HepG2 (cell line): ENCODE measurements at regions not wholly inside any gene's neighbourhood (a gene's known extent, or its start where the extent isn't known, plus 50 kb on each side); places are given as distances from the start of the nearest gene placed in this dataset.

Experiments used
- ATAC-seq: fragments of 200-7000 bp; cut with Tn5 transposase; 3 replicates; pipeline ENCODE4 v1.9.1; 2020; ENCODE audit warnings: mild to moderate bottlenecking, moderate library complexity
- BruUV-seq: library from RNA; stranded (reverse); fragments of 400-500 nt; replicated peaks from 2 replicates; lab custom pipeline; 2021; lab: Mats Ljungman, UMichigan
- CTCF ChIA-PET: fragments of 300-600 bp; formaldehyde crosslinking; extraction: SDS; loops from one replicate; lab custom pipeline; 2021; ENCODE audit warnings: low total read pairs, inconsistent platforms, low intra/inter-chr PET ratio; lab: Yijun Ruan, JAX
- POLR2A ChIA-PET: fragments of 350-600 bp; sonication (Branson Sonifier 250); formaldehyde crosslinking; loops from one replicate; lab custom pipeline; 2020; ENCODE audit warnings: antibody characterized with exemption, inconsistent platforms; lab: Yijun Ruan, JAX
- DNase-seq: peaks from one replicate; pipeline ENCODE4 v3.0.0-alpha.2; 2015; ENCODE audit warnings: low spot score
- FAIRE-seq: peaks from 3 replicates; lab custom pipeline; 2011; peaks lifted over from hg19 to GRCh38; lab: Jason Lieb, UNC
- H2AFZ ChIP-seq: one replicate; pipeline ENCODE4 v1.6.1; 2011; ENCODE audit warnings: low read length, inconsistent platforms
- H3K27ac ChIP-seq: fragments of 300-600 bp; 3 replicates; pipeline ENCODE4 v1.8.0; 2011; ENCODE audit warnings: mixed run types, mild to moderate bottlenecking, mixed read lengths, low read length, inconsistent platforms; ENCODE audit not compliant: insufficient read depth; ENCODE audit errors: extremely low read length
- H3K27me3 ChIP-seq, 2 experiments: fragments of 200-600 bp in 1 of 2; 2 replicates in 1 of 2; 3 replicates in 1 of 2; pipeline versions ENCODE4 v1.6.0 to v1.8.0; 2011; ENCODE audit warnings: low read length in 2 of 2, mild to moderate bottlenecking in 2 of 2, moderate library complexity in 2 of 2, inconsistent platforms in 1 of 2; ENCODE audit not compliant: insufficient read depth in 2 of 2, control insufficient read depth in 1 of 2
- H3K36me3 ChIP-seq, 2 experiments: fragments of 200-600 bp in 1 of 2; replicated peaks in 1 of 2; 2 replicates in 1 of 2; 3 replicates in 1 of 2; pipeline versions ENCODE4 v1.5.1 to v1.8.0; 2011; ENCODE audit warnings: low read length in 2 of 2, inconsistent platforms in 1 of 2; ENCODE audit not compliant: insufficient read depth in 2 of 2, control insufficient read depth in 1 of 2
- H3K4me1 ChIP-seq: 2 replicates; pipeline ENCODE4 v1.5.1; 2012; ENCODE audit warnings: low read length, inconsistent platforms; ENCODE audit not compliant: insufficient read depth
- H3K4me2 ChIP-seq: 2 replicates; pipeline ENCODE4 v1.6.0; 2011; ENCODE audit warnings: low read depth, low read length, inconsistent platforms
- H3K4me3 ChIP-seq, 3 experiments: fragments of 200-600 bp in 1 of 3; sonication (generic), shearing (Covaris generic) in 1 of 3; replicated peaks in 1 of 3; 2 replicates each; pipeline ENCODE4 v1.5.1; 2011 to 2016; ENCODE audit warnings: low read length in 3 of 3, inconsistent platforms in 2 of 3, low read depth in 2 of 3, mild to moderate bottlenecking in 2 of 3, control low read depth in 1 of 3, mixed read lengths in 1 of 3; ENCODE audit not compliant: insufficient read depth in 1 of 3
- H3K79me2 ChIP-seq: one replicate; pipeline ENCODE4 v1.6.1; 2011; ENCODE audit warnings: low read length, inconsistent platforms; ENCODE audit not compliant: insufficient read depth
- H3K9ac ChIP-seq: 2 replicates; pipeline ENCODE4 v1.6.0; 2011; ENCODE audit warnings: mild to moderate bottlenecking, low read depth, low read length, inconsistent platforms; ENCODE audit not compliant: insufficient read depth
- H3K9me3 ChIP-seq: 2 replicates; pipeline ENCODE4 v1.5.1; 2012; ENCODE audit warnings: mild to moderate bottlenecking, low read length
- H4K20me1 ChIP-seq: 2 replicates; pipeline ENCODE4 v1.6.0; 2011; ENCODE audit warnings: inconsistent platforms, mild to moderate bottlenecking, low read length, moderate library complexity; ENCODE audit not compliant: insufficient read depth
- DPF2 ChIP-seq: sonication (generic); formaldehyde crosslinking; IDR thresholded peaks from 2 replicates; pipeline ENCODE4 v1.4.0; 2020; ENCODE audit warnings: mild to moderate bottlenecking, low read depth, missing genetic modification reagents, borderline replicate concordance
- KLF13 ChIP-seq: sonication (generic); formaldehyde crosslinking; IDR thresholded peaks from 2 replicates; pipeline ENCODE4 v1.4.0; 2020; ENCODE audit warnings: mild to moderate bottlenecking, missing genetic modification reagents
- MXD3 ChIP-seq: IDR thresholded peaks from 2 replicates; pipeline ENCODE4 v1.6.1; 2016; ENCODE audit warnings: mild to moderate bottlenecking, missing biosample characterization, missing genetic modification reagents
- REPIN1 ChIP-seq: sonication (generic); formaldehyde crosslinking; IDR thresholded peaks from 2 replicates; pipeline ENCODE4 v1.8.0; 2022; ENCODE audit warnings: missing genetic modification reagents, low read depth, mild to moderate bottlenecking, borderline replicate concordance
- THRA ChIP-seq: sonication (generic); formaldehyde crosslinking; IDR thresholded peaks from 2 replicates; pipeline ENCODE4 v1.4.0; 2020; ENCODE audit warnings: missing genetic modification reagents, borderline replicate concordance
- ZNF598 ChIP-seq: sonication (generic); formaldehyde crosslinking; IDR thresholded peaks from 2 replicates; pipeline ENCODE4 v1.5.1; 2020; ENCODE audit warnings: mild to moderate bottlenecking, missing genetic modification reagents, borderline replicate concordance
- WGBS: methylation state at CpG from one replicate; pipeline ENCODE4 v1.1.6; 2017; ENCODE audit warnings: low lambda C conversion rate; 5-methylcytosine and 5-hydroxymethylcytosine counted together
- in situ Hi-C: cut with HindIII; loops from 2 replicates; pipeline ENCODE4 v1.10.0; 2017; ENCODE audit warnings: low pct_unique_long_range_greater_than_20kb; ENCODE audit not compliant: extremely low pct_ligation_motif_present
- intact Hi-C: fragments of 100-400 bp; cut with micrococcal nuclease; formaldehyde crosslinking; loops from one replicate; pipeline ENCODE4 v1.10.0; 2022; ENCODE audit not compliant: unreplicated experiment
- TF ChIP-seq, protein P1 (sequence below): IDR thresholded peaks from 2 replicates; pipeline ENCODE4 v1.6.1; 2016; ENCODE audit warnings: low read depth, control low read depth
- TF ChIP-seq, protein P2 (sequence below): sonication (generic); formaldehyde crosslinking; IDR thresholded peaks from 2 replicates; pipeline ENCODE4 v1.5.1; 2020; ENCODE audit warnings: mild to moderate bottlenecking, missing genetic modification reagents, borderline replicate concordance

DNA sequence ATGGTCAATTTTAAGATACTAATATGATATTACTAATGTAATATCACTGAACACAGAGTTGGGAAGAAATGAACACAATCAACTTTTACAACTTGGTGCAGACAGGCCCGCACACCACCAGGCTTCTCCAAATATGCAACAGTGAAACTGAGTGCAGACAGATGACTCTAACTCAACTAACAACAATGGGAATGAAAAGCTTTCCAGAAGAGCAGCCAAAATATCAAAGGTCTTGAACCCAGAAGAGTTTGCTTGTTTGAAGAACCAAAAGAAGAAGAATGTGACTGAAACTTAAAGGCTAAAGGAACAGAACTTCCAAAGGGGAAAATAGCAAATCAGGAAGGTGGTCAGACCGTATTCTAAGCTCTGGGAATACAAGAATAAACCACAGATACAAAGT, 89.8 kb upstream of the COL11A1 start (continued):
- no peak for TF ChIP-seq REPIN1 (CRISPR knock-in tag)
- no peak for TF ChIP-seq DPF2 (CRISPR knock-in tag)
- TF ChIP-seq MXD3 (CRISPR knock-in tag), result no peak
- TF ChIP-seq, protein P1, sequence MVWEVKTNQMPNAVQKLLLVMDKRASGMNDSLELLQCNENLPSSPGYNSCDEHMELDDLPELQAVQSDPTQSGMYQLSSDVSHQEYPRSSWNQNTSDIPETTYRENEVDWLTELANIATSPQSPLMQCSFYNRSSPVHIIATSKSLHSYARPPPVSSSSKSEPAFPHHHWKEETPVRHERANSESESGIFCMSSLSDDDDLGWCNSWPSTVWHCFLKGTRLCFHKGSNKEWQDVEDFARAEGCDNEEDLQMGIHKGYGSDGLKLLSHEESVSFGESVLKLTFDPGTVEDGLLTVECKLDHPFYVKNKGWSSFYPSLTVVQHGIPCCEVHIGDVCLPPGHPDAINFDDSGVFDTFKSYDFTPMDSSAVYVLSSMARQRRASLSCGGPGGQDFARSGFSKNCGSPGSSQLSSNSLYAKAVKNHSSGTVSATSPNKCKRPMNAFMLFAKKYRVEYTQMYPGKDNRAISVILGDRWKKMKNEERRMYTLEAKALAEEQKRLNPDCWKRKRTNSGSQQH (CRISPR knock-in tag), result no peak
- no peak for TF ChIP-seq THRA (CRISPR knock-in tag)
- TF ChIP-seq, protein P2, sequence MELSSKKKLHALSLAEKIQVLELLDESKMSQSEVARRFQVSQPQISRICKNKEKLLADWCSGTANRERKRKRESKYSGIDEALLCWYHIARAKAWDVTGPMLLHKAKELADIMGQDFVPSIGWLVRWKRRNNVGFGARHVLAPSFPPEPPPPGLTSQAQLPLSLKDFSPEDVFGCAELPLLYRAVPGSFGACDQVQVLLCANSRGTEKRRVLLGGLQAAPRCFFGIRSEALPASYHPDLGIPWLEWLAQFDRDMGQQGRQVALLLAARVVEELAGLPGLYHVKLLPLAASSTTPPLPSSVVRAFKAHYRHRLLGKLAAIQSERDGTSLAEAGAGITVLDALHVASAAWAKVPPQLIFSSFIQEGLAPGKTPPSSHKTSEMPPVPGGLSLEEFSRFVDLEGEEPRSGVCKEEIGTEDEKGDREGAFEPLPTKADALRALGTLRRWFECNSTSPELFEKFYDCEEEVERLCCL (CRISPR knock-in tag), result no peak

- POLR2A ChIA-PET, result no interaction called here
- no peaks in the 10 kb centered on the region for H3K9me3 ChIP-seq
Measured at GRCh38 chr1:103197216-103197615, 88.9 kb upstream of the COL11A1 start.

More at GRCh38 chr1:103197216-103197615, 88.9 kb upstream of the COL11A1 start:
- Histone ChIP-seq H3K4me2 (no peak overlapping the region), H3K9ac (no peak overlapping the region), H3K4me3 (no peak overlapping the region), H3K79me2 (no peaks in the 10 kb centered on the region), H3K27ac (no peak overlapping the region), H3K27me3 (no peaks in the 10 kb centered on the region), H2AFZ (no peak overlapping the region), H4K20me1 (no peaks in the 10 kb centered on the region), H3K4me1 (no peaks in the 10 kb centered on the region), H3K36me3 (no peaks in the 10 kb centered on the region)
- ATAC-seq, result no peak
- in situ Hi-C loops, result no loop called here
- CTCF ChIA-PET, result no interaction called here
- TF ChIP-seq KLF13 (CRISPR knock-in tag), result no peak
- TF ChIP-seq ZNF598 (CRISPR knock-in tag), result no peak
- intact Hi-C loops, result no loop called here
- DNase-seq, result no peak
- no TSS peak for BruUV-seq
- 0% methylated on average over 2 of the region's 2 CpGs for WGBS
- FAIRE-seq, result no peak
